Erythroblast (primary cell): ENCODE measurements at regions not wholly inside any gene's neighbourhood (a gene's known extent, or its start where the extent isn't known, plus 50 kb on each side); places are given as distances from the start of the nearest gene placed in this dataset.

Source experiments
- GATA1 ChIP-seq: IDR thresholded peaks from 2 replicates; pipeline ENCODE4 v1.6.1; 2011; ENCODE audit warnings: low read depth, mild to moderate bottlenecking, control low read depth, low read length, moderate library complexity
- POLR2A ChIP-seq: IDR thresholded peaks from 2 replicates; pipeline ENCODE4 v1.6.1; 2011; ENCODE audit warnings: mild to moderate bottlenecking, low read length

DNA sequence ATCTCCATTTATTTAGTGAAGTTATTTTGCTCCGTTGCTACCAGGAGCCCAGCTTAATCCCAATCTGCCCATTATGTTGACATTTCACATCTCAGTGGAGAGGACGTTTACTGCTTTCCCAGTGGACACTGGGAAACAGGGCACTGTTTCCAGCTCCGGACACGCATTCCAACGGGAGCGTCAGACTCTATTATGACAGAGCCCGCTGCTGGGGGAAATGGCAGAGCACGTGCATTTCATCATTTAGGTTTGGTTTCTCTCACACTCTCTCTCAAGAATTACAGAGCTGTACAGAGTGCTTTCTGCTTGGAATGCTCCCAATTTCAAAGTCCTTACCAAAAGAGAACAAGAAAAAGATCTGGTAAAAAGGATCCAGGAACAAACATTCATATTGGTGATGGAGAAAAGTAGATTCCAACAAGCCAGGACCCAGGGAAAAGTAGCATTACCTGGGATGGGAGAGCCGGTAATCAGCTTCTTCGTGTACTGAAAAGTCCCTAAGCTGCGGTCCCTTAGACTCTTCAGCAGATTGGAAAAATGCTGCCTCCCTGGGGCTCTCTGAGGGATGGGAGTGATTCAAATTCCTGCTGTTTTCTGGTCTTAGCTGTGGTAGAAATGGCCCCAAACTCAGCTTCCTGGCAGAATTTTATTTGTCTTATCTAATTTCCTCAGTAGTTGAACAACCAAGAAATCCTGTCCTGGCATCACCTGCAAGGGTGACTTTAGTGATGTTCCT, 136.0 kb upstream of the THBS1 start:
- TF ChIP-seq POLR2A, result no peak
- no peak for TF ChIP-seq GATA1
